Inflammatory macrophage treated with lipopolysaccharide for 4 hours (primary cell): ENCODE measurements at regions not wholly inside any gene's neighbourhood (a gene's known extent, or its start where the extent isn't known, plus 50 kb on each side); places are given as distances from the start of the nearest gene placed in this dataset.
"Not testable (repeated sequence)": the region's sequence is repeated elsewhere in the genome, so short reads cannot be mapped to it uniquely, and the experiment has no call there.

ENCODE experiments used
- DNase-seq: peaks from one replicate; pipeline ENCODE4 v3.0.0-alpha.2; 2020

- DNase-seq: no peak
These were observed 138.2 kb upstream of the CLEC14A start for GRCh38 chr14:38394064-38394463.

DNA sequence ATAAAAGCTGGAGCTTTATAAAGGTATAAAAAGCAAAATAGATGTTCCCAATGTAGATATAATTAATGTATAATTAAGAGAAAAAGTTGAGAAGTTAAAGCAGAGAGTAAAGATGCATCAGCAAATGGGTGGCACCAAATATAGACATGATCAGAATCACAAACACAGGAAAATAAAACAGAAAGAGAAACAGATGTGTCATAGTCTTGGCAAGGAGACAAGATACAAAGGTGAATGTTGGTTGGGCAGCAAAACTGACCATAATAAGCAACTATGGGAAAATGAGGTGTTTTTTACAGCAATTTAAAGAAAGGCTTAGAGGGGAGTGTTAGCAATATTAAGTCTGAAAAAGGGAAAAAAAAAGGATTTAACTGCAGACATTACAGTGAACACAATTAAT lies 135.4 kb upstream of the CLEC14A start:
- no peak for DNase-seq

DNA sequence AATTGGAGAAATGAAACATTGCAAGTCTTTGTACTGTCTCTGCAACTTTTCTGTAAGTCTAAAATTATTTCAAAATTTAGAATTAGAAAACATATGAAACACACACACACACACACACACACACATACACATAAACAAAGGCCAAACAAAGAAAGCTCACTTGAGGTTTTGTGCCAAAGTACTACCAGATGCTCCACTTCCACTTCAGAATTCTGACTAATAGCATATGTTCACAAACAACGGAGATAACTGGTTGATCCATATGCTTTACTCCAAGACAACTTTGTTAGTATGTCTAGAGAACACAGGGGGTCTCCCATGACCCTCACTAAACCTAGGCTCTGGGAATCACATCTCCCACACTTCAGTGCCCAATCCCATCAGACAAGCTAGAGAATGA lies 133.8 kb upstream of the CLEC14A start:
- DNase-seq: no peak

DNA sequence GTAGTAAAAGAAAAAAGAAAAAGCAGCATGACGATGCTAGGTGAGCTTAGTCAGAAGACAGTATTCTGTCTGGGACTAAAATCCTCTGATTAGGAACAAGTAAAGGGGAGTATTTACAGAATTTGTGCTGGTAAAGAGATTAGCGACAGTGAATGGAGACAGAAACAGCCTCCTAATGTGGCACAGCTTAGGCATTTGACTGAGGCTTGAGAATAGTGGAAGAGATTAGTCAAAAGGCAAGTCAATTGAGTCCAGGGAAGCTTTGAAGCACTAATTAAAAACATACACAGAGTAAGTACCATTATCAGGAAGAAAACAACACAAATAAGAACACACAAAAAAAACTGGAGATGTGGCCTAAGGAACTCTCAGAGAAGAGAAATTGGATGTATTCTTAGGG lies 131.9 kb upstream of the CLEC14A start:
- no peak for DNase-seq

DNA sequence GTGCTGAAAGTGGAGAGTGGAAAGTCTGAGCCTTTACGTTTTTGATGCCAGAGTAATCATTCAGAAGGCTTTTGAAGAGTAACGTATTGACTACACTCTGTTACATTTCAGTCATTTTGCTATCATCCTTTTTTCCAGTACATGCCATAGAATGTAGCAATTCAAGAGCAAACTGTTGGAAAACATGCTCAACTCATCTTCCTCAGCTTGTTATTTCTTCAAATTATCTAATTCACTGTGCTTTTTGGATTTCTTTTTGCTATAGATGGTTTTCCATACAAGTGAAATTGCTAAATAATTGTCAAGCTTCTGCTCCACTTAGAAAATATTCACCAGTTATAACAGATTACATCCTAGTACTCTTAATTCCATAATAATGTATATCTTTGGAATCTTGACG lies 129.9 kb upstream of the CLEC14A start:
- no peak for DNase-seq

DNA sequence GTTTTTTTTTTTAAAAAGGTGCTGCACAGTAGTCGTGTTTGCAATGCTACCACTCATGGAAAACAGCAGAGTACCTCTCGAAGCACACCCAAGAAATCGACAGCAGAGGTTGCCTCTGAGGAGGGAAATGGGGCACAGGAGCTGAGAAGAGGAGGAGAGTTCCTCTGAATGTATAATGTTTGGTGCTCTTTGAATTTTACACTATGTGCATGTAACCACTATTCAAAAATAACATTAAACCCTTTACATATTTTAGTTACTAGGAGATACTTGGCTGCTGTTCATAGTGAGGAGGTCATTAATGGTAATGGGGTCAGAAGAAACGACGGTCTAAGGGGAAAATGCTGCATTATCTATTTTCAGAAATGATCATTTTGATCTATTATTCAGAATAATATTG lies 129.4 kb upstream of the CLEC14A start:
- DNase-seq: no peak

GRCh38 chr14:38384741-38385140 lies 128.8 kb upstream of the CLEC14A start:
- no peak for DNase-seq

- DNase-seq: no peak
These were observed 112.0 kb upstream of the CLEC14A start for GRCh38 chr14:38367922-38368321.

DNA sequence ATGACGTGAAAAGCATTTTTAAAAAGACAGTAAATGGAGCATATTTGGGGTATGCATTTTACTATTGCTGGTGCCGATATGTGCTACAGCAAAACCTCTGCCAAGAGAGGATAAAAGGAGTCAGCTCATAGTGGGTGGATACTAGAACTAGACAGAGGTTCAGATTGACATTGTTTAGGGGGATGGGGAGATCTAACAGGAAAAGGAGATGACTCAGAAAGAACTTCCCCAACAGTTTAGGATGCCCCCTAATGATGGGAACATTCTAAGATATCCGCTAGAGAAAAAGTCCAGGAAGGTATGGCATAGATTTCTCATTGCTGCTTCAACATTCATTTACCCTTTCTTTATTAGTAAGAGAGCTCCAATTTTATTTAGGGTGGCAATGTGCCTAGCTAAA lies 110.5 kb upstream of the CLEC14A start:
- DNase-seq: no peak

- DNase-seq: no peak
These were observed 107.3 kb upstream of the CLEC14A start for GRCh38 chr14:38363217-38363616.

- no peak for DNase-seq
These were observed 101.7 kb upstream of the CLEC14A start for GRCh38 chr14:38357557-38357956.

DNA sequence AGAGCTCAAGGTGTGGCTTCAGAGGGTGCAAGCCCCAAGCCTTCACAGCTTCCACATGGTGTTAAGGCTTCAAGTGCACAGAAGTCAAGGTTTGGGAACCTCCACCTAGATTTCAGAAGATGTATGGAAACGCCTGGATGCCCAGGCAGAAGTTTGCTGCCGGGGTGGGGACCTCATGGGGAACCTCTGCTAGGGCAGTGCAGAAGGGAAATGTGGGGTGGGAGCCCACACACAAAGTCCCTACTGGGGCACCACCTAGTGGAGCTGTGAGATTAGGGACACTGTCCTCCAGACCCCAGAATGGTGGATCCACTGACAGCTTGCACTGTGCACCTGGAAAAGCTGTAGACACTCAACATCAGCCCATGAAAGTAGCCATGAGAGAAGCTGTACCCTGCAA lies 99.6 kb upstream of the CLEC14A start:
- DNase-seq: not testable (repeated sequence)

GRCh38 chr14:38350102-38350501 lies 94.2 kb upstream of the CLEC14A start:
- DNase-seq: no peak

- DNase-seq: no peak
These were observed 86.9 kb upstream of the CLEC14A start for GRCh38 chr14:38342803-38343202.

- DNase-seq: no peak
These were observed 83.8 kb upstream of the CLEC14A start for GRCh38 chr14:38339696-38340095.

DNA sequence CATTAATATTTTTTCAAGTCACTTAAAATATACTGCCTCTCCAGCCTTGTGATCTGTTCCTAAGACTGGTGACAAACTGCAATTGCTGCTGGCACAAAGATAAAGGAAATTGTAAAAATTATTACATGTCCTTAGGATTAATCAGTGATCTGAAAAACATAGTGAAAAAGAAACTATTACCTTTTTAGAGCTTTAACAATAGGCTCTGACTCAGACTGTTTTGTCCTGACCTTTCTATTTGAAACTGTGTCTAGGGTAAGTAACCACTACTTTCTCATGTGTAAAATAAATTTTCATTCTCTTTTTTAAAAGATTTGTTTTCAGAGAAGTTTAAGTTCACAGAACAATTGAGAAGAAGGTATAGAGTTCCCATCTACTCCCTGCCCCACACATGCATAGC lies 80.4 kb upstream of the CLEC14A start:
- DNase-seq: no peak

DNA sequence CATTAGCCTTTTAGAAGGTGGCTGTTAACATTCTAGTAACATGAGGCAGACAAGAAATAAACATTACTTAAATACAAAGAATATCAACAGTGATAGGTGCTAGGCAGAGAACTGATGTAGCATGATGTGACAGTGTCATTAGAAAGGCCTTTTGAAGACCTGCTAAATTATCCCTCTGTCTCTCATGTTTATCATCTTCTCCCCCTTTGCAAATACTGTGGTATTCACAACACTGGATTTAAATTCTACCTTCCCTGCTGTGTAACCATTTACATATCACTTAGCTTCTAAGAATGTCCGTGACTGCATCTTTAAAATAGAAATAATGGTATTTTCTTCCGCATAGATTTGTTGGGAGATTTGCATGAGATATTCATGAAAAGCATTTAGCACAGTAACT lies 74.4 kb upstream of the CLEC14A start:
- no peak for DNase-seq

GRCh38 chr14:38329246-38329645 lies 73.4 kb upstream of the CLEC14A start:
- DNase-seq: no peak

- no peak for DNase-seq
These were observed 61.0 kb upstream of the CLEC14A start for GRCh38 chr14:38316922-38317321.

DNA sequence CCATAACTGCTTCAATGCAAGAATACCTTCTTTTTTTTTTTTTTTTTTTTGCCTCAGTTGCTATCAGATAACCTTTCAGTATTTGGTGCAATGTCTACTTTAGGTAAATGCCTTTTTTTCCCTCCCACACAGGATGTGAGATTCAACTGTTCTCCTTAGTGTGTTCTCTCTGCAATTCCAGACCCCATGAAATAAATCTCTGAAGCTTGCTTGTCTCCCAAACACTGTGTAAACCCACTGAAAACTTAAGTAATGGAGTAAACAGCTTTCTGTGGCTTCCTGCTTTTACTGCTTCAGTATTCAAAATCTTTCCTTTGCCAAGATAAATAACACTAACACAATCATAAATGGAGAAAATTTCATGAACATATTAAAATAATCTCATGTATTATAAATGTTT lies 55.8 kb upstream of the CLEC14A start:
- DNase-seq: no peak

- DNase-seq: no peak
These were observed 54.6 kb upstream of the CLEC14A start for GRCh38 chr14:38310420-38310995.

- no peak for DNase-seq
These were observed 53.8 kb upstream of the CLEC14A start for GRCh38 chr14:38309522-38310277.
